GM20000 (cell line): ENCODE measurements at regions not wholly inside any gene's neighbourhood (a gene's known extent, or its start where the extent isn't known, plus 50 kb on each side); places are given as distances from the start of the nearest gene placed in this dataset.

Source experiments
- DNase-seq: peaks from one replicate; pipeline ENCODE4 v3.0.0; 2012; ENCODE audit warnings: low spot score
- CTCF ChIP-seq: IDR thresholded peaks from 2 replicates; pipeline ENCODE4 v1.5.1; 2012; ENCODE audit warnings: mild to moderate bottlenecking, control low read depth; ENCODE audit errors: extremely low read depth, missing control alignments

- no peak for DNase-seq
- no peak for TF ChIP-seq CTCF
Measured at GRCh38 chr21:26284531-26284930, 114.0 kb upstream of the APP start.

- TF ChIP-seq CTCF: no peak
- no peak for DNase-seq
Measured at GRCh38 chr21:26282058-26282457, 111.5 kb upstream of the APP start.

GRCh38 chr21:26281506-26281905, 110.9 kb upstream of the APP start:
- no peak for DNase-seq
- TF ChIP-seq CTCF: no peak

GRCh38 chr21:26280775-26281174, 110.2 kb upstream of the APP start:
- DNase-seq: no peak

GRCh38 chr21:26280148-26280547, 109.6 kb upstream of the APP start:
- no peak for TF ChIP-seq CTCF
- no peak for DNase-seq

More at GRCh38 chr21:26280775-26281174, 110.2 kb upstream of the APP start:
- TF ChIP-seq CTCF: no peak

GRCh38 chr21:26275801-26276200, 105.2 kb upstream of the APP start:
- TF ChIP-seq CTCF: no peak
- DNase-seq: no peak

- no peak for TF ChIP-seq CTCF
- no peak for DNase-seq
Measured at GRCh38 chr21:26273686-26274313, 103.2 kb upstream of the APP start.
